Inflammatory macrophage treated with lipopolysaccharide for 1 hour (primary cell): ENCODE measurements at regions not wholly inside any gene's neighbourhood (a gene's known extent, or its start where the extent isn't known, plus 50 kb on each side); places are given as distances from the start of the nearest gene placed in this dataset.
"Not testable (repeated sequence)": the region's sequence is repeated elsewhere in the genome, so short reads cannot be mapped to it uniquely, and the experiment has no call there.

Experiments used
- DNase-seq, 2 donors: peaks; one replicate each; pipeline ENCODE4 v3.0.0-alpha.2; 2020 to 2022

GRCh38 chr7:114364151-114364550, 50.5 kb upstream of the FOXP2 start:
- DNase-seq = no peak

DNA sequence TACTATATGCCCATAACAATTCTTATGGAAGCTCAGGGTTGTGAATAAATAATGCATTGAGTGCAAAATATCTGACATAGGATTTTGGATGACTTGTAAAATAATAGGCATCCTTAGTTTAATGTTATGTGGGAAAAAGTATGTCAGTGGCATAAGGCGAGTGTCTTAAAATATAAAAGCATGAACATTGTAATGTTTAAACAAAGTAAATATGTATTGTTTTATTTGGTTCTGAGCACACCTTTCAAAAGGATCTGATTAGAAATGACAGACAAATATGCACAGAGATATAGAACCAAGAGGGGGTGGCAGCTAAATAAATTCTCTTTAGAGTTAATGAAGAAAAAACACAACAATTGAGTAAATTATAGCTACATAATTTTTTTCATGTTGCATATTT, 51.3 kb upstream of the FOXP2 start:
- DNase-seq = no peak

- DNase-seq = no peak
Measured at GRCh38 chr7:114358911-114359310, 55.7 kb upstream of the FOXP2 start.

DNA sequence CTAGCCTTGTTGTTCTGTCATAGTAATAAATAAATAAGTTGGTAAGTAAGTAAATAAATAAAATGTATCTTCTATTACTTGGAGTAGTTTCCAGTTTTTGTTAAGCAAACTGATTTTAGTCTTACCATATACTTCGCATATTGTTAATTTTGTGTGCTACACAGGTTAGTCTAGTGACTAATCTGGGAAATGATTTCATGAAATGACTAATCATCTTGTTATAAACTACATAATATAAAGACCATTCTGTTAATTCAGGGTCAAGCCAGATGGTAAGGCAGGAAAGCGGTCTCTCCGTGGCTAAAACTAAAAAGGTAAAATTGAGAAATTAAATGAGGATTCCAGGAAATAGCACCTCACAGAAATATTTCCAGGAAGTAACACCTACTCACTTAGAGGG, 58.5 kb upstream of the FOXP2 start:
- DNase-seq = no peak

GRCh38 chr7:114354306-114354705, 60.3 kb upstream of the FOXP2 start:
- no peak for DNase-seq

DNA sequence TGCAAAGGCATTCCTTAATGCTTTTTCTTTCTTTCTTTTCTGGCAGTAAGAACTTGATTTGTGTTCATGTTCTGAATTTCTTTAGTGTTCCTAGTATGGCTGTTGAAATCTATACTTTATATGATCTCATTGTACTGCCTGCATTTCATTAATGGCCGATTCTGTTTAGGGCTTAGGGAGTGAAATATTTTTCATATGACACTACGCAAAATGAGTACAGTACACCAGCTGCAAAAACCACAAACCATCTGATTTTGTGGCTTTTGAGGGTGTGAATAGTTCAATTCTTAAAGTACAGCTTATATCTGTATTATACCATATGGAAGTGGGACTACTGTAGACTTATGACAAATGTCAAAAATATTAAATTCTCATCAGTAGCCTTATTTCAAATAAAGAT, 69.1 kb upstream of the FOXP2 start:
- no peak for DNase-seq

- no peak for DNase-seq
Measured at GRCh38 chr7:114343949-114344708, 70.5 kb upstream of the FOXP2 start.

DNA sequence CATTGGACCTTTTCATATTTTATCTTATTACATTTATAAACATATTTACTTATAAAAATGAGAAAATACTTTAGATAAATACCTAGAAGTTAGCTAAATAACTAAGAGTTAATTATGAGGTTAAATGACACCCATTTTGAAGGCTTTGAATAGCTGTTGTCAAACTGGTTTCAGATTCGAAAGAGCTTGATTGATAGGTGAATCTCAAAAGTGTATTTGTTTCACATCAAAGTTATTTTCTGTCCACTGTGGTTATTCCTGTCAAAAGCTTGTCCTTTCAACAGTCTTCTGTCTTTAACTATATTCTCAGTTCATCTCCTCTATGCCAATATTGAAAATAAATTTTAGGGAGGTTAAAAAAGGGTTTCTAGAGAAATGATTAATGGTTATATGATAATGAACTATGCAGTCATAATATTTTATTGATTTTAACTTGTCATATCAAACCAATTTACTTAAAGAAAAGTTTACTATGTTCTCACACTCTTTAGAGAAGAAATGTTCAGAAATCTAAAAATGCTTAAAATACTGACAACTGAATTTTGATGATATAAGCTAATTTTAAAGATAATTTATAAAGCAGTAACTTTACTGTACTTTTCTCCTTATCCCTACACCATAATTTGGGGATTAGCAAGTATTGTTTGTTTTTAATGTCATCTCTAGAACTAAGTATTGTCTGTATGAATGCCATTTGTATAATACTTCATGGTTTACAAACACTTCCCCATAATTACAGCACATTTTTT, 72.0 kb upstream of the FOXP2 start:
- DNase-seq = no peak

- no peak for DNase-seq
Measured at GRCh38 chr7:114341648-114342047, 73.0 kb upstream of the FOXP2 start.

- no peak for DNase-seq
Measured at GRCh38 chr7:114334989-114335388, 79.6 kb upstream of the FOXP2 start.

DNA sequence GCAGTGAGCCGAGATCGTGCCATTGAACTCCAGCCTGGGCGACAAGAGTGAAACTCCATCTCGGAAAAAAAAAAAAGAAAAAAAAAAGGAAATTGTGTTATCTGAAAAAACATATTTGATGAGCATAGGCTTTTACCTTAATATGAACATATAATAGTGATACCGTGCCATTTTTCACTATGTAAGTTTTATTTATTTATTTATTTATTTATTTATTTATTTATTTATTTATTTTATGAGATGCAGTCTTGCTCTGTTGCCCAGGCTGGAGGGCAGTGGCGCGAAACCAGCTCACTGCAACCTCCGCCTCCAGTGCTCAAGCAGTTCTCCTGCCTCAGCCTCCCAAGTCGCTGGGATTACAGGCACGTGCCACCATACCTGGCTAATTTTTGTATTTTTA, 85.2 kb upstream of the FOXP2 start:
- DNase-seq = not testable (repeated sequence)

GRCh38 chr7:114317450-114318098, 97.0 kb upstream of the FOXP2 start:
- DNase-seq = no peak

- DNase-seq = no peak
Measured at GRCh38 chr7:114312649-114313048, 102.0 kb upstream of the FOXP2 start.

DNA sequence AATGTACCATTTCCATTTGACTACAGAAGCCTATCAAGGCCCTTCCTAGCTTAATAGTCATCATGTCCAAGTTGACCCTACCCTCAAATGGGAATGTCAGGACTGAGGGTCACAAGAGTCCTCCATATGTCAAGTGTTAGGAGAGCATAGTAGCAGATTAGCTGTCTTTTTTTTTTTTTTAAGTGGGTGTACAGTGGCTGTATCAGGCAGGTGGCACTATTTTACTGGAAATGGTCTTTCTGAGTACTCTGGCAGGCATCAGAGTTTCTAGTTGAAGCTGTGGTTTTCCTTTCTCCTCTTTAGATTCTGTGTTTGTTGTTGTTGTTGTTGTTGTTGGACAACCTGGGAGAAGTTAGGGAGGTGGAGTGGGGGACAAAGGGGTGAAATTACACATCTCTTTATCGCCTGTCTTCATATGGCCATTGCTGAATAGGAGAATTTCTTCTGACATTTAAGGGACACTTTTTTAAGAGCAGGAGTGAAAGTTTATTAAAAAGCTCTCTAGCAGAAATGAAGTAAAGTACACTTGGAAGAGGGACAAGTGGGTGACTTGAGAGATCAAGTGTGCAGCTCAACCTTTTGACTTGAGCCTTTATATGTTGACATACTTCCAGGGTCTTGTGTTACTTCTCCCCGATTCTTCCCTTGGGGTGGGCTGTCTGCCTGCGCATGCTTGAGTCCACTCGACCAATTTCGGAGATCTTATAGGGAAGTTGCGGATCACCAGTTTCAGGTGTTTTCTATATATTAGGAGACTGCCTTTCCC, 104.1 kb upstream of the FOXP2 start:
- DNase-seq = no peak

- DNase-seq = no peak
Measured at GRCh38 chr7:114309729-114310128, 104.9 kb upstream of the FOXP2 start.

DNA sequence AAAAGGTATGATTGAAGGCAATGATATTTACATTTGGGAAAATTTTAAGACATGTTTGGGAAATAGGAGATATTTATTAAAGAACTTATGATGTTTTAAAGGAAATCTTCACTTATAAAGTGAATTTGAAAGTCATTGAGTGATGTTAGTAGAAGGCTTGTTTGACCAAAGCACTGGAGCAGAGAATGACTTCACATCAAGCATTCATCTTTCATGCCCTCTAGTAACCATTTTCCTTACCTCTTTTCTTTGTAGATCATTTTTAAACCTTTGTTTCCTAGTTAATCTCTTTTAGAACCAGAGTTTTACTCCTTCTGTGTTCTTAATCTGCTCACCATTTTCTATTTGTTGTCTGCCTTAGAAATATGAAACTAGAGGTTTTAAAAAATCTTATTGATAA, 111.3 kb upstream of the FOXP2 start:
- no peak for DNase-seq

GRCh38 chr7:114302858-114303257, 111.8 kb upstream of the FOXP2 start:
- DNase-seq = no peak

GRCh38 chr7:114298011-114298410, 116.6 kb upstream of the FOXP2 start:
- no peak for DNase-seq

- no peak for DNase-seq
Measured at GRCh38 chr7:114297121-114297520, 117.5 kb upstream of the FOXP2 start.

GRCh38 chr7:114295522-114295921, 119.1 kb upstream of the FOXP2 start:
- DNase-seq = no peak

DNA sequence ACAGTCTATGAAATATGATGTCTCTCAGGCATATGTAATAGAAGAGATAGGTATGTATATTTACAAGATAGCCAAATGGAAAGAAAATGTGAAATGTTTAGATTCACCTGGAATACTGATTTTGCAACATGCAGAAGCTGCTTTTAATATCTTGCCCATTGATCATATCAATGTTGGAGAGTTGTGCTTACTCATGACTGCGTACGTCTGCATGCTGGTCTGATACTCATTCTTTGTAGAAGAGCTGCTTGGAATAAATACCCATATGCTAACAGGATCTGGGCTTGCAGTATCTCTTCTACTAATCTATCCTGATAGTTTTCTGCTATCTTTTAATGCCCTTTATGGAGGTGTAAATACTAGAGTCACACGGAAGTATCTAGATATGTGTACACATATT, 120.6 kb upstream of the FOXP2 start:
- no peak for DNase-seq

DNA sequence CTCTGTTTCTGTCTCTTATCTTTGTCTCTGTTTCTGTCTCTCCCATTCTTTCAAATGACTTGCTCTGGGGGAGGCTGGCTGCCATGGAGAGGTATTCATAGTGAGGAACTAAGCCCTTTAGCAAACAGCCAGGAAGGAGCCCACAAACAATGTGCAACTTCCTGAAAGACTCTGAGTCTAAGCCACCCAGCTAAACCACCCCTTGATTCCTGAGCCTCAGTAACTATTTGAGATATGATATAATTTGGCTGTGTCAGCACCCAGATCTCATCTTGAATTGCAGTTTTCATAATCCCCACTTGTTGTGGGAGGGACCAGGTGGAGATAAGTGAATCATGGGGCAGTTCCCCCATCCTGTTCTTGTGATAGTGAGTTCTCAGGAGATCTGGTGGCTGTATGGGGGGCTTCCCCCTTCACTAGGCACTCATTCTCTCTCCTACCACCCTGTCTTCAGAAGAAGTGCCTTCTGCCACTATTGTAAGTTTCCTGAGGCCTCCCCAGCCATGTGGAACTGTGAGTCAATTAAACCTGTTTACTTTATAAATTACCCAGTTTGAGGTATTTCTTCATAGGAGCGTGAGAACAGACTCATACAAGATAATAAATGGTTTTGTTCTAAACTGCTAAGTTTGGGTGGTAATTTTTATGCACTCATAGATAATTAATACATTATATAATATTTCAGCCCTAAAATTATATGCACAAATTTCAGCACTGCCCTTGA, 121.2 kb upstream of the FOXP2 start:
- peak in 1 of 2 donors; percentile 0 for DNase-seq

GRCh38 chr7:114279901-114280300, 134.7 kb upstream of the FOXP2 start:
- DNase-seq = no peak
